GM18508 (cell line): ENCODE measurements at regions not wholly inside any gene's neighbourhood (a gene's known extent, or its start where the extent isn't known, plus 50 kb on each side); places are given as distances from the start of the nearest gene placed in this dataset.

ENCODE experiments used
- ATAC-seq: cut with Tn5 transposase; IDR thresholded peaks from one replicate; pipeline ENCODE4 v1.9.1; 2021; ENCODE audit warnings: moderate number of reproducible peaks; ENCODE audit not compliant: insufficient read depth, unreplicated experiment

GRCh38 chr4:163582703-163583102 lies 88.2 kb downstream of the TMA16 start:
- no peak for ATAC-seq

GRCh38 chr4:163587867-163588266 lies 93.4 kb downstream of the TMA16 start:
- peak; percentile 45 for ATAC-seq

- ATAC-seq: no peak
These were observed 94.0 kb downstream of the TMA16 start for GRCh38 chr4:163588532-163588931.

GRCh38 chr4:163590103-163590502 lies 95.6 kb downstream of the TMA16 start:
- peak; percentile 29 for ATAC-seq

GRCh38 chr4:163590619-163591264 lies 96.3 kb downstream of the TMA16 start:
- ATAC-seq: no peak

GRCh38 chr4:163591614-163592020 lies 97.1 kb downstream of the TMA16 start:
- ATAC-seq: peak; percentile 84

- no peak for ATAC-seq
These were observed 97.7 kb downstream of the TMA16 start for GRCh38 chr4:163592212-163592611.

- ATAC-seq: no peak
These were observed 101.1 kb downstream of the TMA16 start for GRCh38 chr4:163595580-163595979.

GRCh38 chr4:163598028-163598427 lies 103.5 kb downstream of the TMA16 start:
- ATAC-seq: peak; percentile 89

GRCh38 chr4:163598489-163598888 lies 104.0 kb downstream of the TMA16 start:
- ATAC-seq: peak; percentile 17

GRCh38 chr4:163600727-163601126 lies 106.2 kb downstream of the TMA16 start:
- ATAC-seq: no peak

GRCh38 chr4:163603257-163603656 lies 108.8 kb downstream of the TMA16 start:
- no peak for ATAC-seq

GRCh38 chr4:163606896-163607691 lies 112.6 kb downstream of the TMA16 start:
- no peak for ATAC-seq

GRCh38 chr4:163609019-163609418 lies 114.5 kb downstream of the TMA16 start:
- no peak for ATAC-seq

- ATAC-seq: no peak
These were observed 116.2 kb downstream of the TMA16 start for GRCh38 chr4:163610648-163611047.

- ATAC-seq: no peak
These were observed 116.7 kb downstream of the TMA16 start for GRCh38 chr4:163611182-163611581.

- peak; percentile 56 for ATAC-seq
These were observed 117.4 kb downstream of the TMA16 start for GRCh38 chr4:163611784-163612445.

GRCh38 chr4:163612762-163613161 lies 118.3 kb downstream of the TMA16 start:
- no peak for ATAC-seq

- no peak for ATAC-seq
These were observed 118.9 kb downstream of the TMA16 start for GRCh38 chr4:163613383-163613782.

GRCh38 chr4:163614866-163615265 lies 120.4 kb downstream of the TMA16 start:
- ATAC-seq: no peak

- no peak for ATAC-seq
These were observed 124.4 kb downstream of the TMA16 start for GRCh38 chr4:163618845-163619244.
